GM12801 (cell line): ENCODE measurements at regions not wholly inside any gene's neighbourhood (a gene's known extent, or its start where the extent isn't known, plus 50 kb on each side); places are given as distances from the start of the nearest gene placed in this dataset.

ENCODE experiments used
- TF ChIP-seq, protein P1 (sequence below): IDR thresholded peaks from one replicate; pipeline ENCODE4 v1.5.1; 2011; ENCODE audit warnings: control low read depth; ENCODE audit not compliant: insufficient read length; ENCODE audit errors: extremely low read depth

DNA sequence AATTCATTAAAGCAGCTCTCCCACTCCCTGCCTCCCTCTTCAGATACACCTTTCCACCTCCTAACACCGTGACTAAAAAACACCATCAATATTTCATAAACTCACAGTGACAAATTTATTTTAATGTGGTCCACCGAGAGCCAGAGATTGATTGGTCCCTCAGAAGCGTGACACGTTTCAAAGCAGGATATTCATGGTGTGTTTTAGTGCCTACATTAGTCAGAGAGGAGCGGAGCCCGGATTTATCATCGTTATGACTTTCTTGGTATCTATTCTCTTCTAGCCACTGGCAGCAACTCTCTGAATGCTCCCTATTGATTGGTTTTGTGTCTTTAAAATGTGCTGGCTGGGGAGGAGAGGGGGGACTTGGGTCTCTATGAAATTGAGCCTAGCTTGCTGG lies 265.3 kb downstream of the DHX35 start:
- TF ChIP-seq, protein P1, sequence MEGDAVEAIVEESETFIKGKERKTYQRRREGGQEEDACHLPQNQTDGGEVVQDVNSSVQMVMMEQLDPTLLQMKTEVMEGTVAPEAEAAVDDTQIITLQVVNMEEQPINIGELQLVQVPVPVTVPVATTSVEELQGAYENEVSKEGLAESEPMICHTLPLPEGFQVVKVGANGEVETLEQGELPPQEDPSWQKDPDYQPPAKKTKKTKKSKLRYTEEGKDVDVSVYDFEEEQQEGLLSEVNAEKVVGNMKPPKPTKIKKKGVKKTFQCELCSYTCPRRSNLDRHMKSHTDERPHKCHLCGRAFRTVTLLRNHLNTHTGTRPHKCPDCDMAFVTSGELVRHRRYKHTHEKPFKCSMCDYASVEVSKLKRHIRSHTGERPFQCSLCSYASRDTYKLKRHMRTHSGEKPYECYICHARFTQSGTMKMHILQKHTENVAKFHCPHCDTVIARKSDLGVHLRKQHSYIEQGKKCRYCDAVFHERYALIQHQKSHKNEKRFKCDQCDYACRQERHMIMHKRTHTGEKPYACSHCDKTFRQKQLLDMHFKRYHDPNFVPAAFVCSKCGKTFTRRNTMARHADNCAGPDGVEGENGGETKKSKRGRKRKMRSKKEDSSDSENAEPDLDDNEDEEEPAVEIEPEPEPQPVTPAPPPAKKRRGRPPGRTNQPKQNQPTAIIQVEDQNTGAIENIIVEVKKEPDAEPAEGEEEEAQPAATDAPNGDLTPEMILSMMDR = no peak

DNA sequence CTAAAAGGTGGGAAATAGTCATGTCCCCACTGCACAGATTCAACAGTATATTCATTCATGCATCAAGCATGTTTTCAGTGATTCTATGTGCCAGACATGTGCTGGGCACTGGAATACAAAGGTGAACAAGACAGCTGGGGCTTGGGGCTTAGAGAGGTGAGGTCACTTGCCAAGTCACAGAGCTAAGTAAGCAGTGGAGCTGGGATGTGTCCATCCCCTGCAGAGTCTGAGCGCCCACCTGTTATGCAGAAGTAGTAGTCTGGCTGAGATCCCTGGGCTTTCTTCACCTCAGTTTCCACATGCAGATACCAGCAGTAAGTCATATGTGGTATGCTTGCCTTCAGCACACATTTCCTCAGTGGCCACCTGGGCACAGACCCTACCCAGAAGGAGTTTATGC lies 263.8 kb downstream of the DHX35 start:
- TF ChIP-seq, protein P1 = no peak

DNA sequence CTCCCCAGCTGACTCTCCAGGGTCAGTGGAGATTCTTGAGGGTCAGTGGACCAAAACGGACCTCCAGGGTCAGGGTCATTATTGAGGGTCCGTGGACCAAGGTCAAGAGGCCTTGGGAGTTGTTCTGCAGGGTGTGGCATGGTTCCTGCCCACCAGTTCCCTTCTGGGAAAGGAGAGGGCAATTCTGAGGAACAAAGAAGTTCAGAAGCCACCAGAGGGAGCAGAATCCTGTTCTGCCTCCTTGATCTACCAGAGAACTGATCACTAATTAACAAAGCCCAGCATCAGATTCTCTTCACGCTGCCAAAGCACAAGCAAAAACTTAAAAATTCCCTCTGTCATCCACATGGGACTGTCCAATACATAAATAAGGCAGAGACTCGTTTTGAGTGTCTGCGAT lies 263.4 kb downstream of the DHX35 start:
- TF ChIP-seq, protein P1 = no peak

DNA sequence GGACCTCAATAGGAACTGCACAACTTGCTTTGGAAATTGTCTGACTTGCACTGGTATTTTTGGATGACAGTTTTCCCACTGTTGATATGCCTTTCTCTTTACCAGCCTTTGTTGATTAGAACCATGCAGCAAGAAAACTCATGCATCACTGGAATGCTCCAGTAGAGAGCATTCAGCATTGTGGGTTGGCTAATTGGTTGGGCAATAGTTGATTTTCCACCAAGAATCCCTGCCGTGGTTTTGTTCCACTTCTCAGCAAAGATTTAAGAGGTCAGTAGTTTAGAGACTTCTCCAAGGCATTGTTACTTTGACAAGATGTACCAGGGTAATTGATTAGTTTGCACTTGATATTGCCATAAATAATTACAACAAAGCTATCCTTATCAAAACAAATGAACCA lies 260.0 kb downstream of the DHX35 start:
- TF ChIP-seq, protein P1 = no peak

DNA sequence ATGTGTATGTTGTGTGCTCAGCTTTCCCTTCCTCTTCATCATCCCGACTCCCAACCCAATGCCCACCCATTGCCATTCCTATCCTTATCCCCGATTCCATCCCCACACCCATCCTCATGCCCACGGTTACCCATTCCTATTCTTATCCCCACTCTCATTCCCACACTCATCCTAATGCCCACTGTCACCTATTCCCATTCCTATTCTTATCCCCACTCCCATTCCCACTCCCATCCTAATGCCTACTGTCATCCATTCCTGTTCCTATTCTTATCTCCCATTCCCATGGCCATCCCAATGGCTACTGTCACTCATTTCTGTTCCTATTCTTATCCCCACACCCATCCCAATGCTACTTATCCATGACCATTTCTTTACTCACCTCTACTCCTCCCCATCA lies 254.1 kb downstream of the DHX35 start:
- TF ChIP-seq, protein P1 = no peak

DNA sequence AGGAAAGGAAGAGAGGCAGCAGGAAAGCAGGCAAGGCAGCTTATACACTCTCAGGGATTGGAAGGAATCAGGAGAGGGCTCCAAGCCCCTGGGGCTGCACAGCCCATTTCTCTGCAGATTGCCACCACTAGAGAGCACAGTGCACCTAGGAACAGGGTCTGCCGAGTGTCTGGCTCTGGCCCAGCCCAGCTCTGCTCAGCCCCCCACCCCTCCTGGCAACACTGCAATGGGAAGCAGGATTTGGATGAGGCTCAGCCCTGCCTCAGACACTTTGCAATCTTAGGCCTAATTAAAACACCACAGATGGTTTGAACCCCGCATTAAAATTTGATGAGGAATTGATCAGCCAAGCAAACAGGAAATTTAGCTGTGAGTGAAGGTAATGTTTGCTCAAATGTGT lies 252.7 kb downstream of the DHX35 start:
- TF ChIP-seq, protein P1 = no peak

DNA sequence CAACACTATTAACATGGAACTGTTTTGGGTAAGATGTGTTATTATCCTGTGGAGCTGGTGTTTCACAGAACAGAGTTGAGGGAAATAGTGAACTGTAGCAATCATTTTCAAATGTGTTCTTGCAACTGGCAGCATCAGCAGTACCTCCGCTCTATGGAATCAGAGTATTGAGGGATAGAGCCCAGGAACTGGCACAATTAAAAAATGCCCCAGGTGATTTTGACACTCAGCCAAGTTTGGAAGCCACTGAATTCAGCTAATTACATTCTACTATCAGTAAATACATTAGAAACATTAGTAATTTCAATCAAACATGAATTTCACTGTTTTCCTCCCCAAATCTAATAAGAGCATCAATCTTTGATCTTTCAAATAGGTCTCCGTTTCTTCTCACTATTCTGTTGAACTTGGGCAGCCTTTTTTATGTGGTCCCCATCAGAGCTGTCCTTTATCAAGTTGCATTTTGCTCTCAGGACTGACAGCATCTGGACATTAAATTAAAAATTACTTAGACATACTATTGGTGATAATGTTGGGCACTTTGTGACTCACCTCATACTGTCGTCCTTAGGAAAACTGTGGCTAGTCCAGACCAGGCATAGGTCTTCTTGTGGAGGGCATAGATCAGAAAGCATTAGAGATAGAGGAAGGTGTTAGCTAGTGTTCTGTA lies 251.5 kb downstream of the DHX35 start:
- TF ChIP-seq, protein P1 = no peak
